HG03575 (cell line): ENCODE measurements at regions not wholly inside any gene's neighbourhood (a gene's known extent, or its start where the extent isn't known, plus 50 kb on each side); places are given as distances from the start of the nearest gene placed in this dataset.

ENCODE experiments used
- ATAC-seq: cut with Tn5 transposase; IDR thresholded peaks from one replicate; pipeline ENCODE4 v1.9.1; 2021; ENCODE audit not compliant: unreplicated experiment, insufficient number of reproducible peaks, low FRiP score; ENCODE audit errors: extremely low read depth

- ATAC-seq = no peak
These were observed 383.6 kb downstream of the PLA2G4A start for GRCh38 chr1:187212377-187212776.

DNA sequence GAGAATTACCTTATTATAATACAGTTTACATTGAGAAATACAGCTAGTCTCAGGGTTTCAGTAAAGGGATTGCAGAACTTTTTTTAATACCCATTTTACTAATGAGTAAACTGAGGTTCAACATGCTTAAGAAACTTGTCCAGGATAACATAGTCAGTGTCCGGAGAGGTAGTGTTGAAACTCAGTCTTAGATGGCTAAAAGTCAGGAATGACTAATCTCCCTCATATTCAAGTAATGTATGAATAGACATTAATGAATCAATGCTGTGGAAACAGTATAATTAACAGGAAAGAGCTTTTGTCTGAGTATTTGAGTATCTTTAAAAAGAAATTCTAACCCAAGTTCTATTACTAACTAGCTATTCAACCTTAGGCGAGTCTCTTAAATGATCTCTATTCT is 397.6 kb downstream of the PLA2G4A start:
- no peak for ATAC-seq

GRCh38 chr1:187228790-187229189 is 400.0 kb downstream of the PLA2G4A start:
- ATAC-seq = no peak

- ATAC-seq = no peak
These were observed 400.7 kb downstream of the PLA2G4A start for GRCh38 chr1:187229496-187229895.

- ATAC-seq = no peak
These were observed 406.0 kb downstream of the PLA2G4A start for GRCh38 chr1:187234706-187235105.

- no peak for ATAC-seq
These were observed 407.4 kb downstream of the PLA2G4A start for GRCh38 chr1:187236199-187236598.

- no peak for ATAC-seq
These were observed 407.9 kb downstream of the PLA2G4A start for GRCh38 chr1:187236676-187237075.

- no peak for ATAC-seq
These were observed 408.8 kb downstream of the PLA2G4A start for GRCh38 chr1:187237542-187237941.

DNA sequence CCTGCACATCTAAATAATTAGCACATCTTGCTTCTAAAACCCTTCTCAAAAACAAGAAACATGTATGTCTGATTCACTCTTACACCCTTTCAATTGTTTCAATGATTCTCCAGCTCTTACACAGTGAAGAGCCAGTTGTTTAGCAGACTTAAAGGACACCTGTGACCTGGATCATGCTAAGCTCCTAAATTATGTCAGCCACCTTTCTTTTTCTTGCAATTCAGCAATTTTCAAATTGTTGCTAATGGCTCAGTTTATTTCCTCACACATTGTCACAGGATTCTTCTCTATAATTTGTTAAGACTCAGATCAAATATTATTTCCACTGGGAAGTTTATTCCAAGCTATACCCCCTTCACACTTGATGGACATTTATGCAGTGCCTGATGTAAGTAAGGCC is 413.2 kb downstream of the PLA2G4A start:
- no peak for ATAC-seq

DNA sequence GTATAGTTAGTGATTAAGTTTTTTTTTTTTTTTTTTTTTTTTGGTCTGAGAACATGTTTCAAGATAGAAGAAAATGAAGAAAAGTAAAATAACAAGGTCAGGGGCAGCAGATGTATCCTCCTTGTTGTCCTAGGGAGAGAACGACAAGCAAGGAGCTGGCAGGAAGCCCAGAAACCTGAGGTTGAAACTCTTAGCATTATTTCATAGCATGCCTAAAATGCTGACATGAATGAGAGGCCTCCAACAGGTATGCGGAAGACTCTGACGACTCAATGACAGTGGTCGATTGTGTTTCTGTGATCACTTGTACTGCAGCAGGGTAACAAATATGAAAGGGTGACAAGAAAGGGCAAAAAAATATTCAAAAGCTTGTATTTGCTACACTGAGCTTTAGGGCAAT is 415.9 kb downstream of the PLA2G4A start:
- ATAC-seq = no peak

GRCh38 chr1:187245201-187245600 is 416.5 kb downstream of the PLA2G4A start:
- ATAC-seq = no peak

GRCh38 chr1:187249196-187249595 is 420.4 kb downstream of the PLA2G4A start:
- ATAC-seq = no peak

DNA sequence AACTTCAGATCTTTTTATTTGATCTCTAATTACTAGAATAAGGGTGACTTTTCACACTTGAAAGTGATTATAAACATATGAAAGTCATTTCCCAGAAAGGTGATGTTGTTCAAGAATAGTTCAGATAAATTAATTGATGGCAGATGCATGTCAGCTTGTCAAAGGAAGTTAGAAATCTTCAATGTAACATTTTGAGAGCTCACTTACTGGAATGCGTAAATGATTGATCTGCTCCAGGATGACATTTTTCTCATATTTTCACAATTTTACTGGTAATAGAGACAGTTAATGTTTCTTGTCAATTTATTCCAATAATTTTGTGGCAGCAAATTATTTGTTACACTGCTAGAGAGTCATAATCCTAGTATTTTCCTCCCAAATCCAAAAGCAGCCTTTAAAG is 424.2 kb downstream of the PLA2G4A start:
- ATAC-seq = no peak

DNA sequence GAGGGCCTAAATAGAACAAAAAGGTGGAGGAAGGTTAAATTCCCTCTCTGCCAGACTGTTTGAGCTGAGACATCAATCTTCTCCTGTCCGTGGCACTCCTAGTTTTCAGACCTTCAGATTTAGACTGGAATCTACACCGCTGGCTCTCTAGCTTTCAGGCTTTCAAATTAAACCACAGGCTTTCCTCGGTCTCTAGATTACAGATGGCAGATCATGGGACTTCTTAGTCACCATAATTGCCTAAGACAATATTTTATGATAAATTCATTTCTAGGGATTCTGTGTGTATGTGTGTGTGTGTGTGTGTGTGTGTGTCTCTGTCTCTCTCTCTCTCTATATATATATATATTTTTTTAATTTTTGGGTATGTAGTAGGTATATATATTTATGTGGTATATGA is 428.7 kb downstream of the PLA2G4A start:
- ATAC-seq = no peak

- ATAC-seq = no peak
These were observed 432.9 kb downstream of the PLA2G4A start for GRCh38 chr1:187261637-187262036.

DNA sequence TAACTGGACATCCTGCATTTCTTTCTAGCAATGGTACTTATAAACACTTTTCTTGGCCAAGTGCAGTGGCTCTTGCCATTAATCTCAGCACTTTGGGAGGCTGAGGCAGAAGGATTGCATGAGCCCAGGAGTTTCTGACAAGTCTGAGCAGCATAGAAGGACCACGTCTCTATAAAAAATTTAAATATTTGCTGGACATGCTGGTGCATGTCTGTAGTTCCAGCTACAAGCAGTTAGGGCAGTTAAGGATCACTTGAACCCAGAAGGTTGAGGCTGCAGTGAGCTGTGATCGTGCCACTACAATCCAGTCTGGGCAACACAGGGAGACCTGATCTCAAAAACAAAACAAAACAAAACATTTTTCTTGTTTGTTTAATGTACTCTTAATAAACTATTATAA is 434.0 kb downstream of the PLA2G4A start:
- no peak for ATAC-seq

GRCh38 chr1:187264995-187265602 is 436.4 kb downstream of the PLA2G4A start:
- no peak for ATAC-seq

DNA sequence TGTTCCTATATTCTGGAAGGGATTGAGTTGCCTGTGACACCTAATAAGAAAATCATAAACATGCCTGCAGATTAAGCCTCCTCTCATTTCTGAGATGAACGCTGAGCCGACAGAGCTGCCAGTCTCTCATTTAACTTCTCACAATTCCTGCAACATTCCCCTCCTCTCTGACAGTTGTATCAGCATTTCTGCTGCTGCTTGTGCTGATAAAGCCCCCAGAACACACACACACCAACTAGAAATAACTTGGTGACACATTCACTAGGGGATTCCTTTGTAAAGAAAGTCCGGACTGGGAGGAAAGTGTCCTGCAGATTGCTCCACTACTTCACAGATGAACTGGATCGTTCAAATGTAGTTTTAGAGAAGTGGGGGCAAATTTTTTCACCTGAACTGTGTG is 437.3 kb downstream of the PLA2G4A start:
- no peak for ATAC-seq

DNA sequence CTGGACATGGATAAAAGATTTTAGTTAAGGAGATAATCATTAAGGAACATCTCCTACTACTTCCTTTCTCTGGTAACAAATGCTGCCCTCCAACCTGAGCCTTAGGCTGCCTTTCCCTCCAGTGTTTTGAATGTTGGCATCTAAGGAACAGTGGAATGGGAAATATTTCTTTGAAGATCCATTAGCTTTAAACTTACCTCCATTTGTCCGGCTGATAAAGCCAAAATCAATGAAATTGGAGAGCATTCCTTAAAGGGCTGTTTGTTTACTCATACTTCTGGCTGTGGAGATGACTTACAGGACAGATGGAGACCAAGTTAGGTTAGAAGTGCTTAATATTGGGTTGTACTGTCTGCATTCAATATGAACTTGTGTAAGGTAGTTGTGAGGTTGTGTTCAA is 439.1 kb downstream of the PLA2G4A start:
- no peak for ATAC-seq

- no peak for ATAC-seq
These were observed 441.5 kb downstream of the PLA2G4A start for GRCh38 chr1:187270256-187270655.

- ATAC-seq = no peak
These were observed 446.6 kb downstream of the PLA2G4A start for GRCh38 chr1:187275346-187275745.
